Pons (tissue), 1 donor: ENCODE measurements at regions not wholly inside any gene's neighbourhood (a gene's known extent, or its start where the extent isn't known, plus 50 kb on each side); places are given as distances from the start of the nearest gene placed in this dataset.
A peak's percentile ranks its signal among the peaks of the same experiment; 100 is the strongest.

Experiments used
- DNase-seq: peaks from one replicate; pipeline ENCODE4 v3.0.0-alpha.2; 2016; ENCODE audit warnings: low spot score

- no peak for DNase-seq
Observed at GRCh38 chr12:107474099-107474498, 211.5 kb upstream of the PWP1 start.

GRCh38 chr12:107474639-107475539 is 210.7 kb upstream of the PWP1 start:
- DNase-seq = no peak

GRCh38 chr12:107475900-107476299 is 209.7 kb upstream of the PWP1 start:
- no peak for DNase-seq

GRCh38 chr12:107477018-107477417 is 208.6 kb upstream of the PWP1 start:
- DNase-seq = no peak

GRCh38 chr12:107477947-107478610 is 207.5 kb upstream of the PWP1 start:
- DNase-seq = no peak

GRCh38 chr12:107478881-107479280 is 206.7 kb upstream of the PWP1 start:
- no peak for DNase-seq

GRCh38 chr12:107480836-107481608 is 204.6 kb upstream of the PWP1 start:
- DNase-seq = no peak

- no peak for DNase-seq
Observed at GRCh38 chr12:107484230-107484629, 201.4 kb upstream of the PWP1 start.

GRCh38 chr12:107484941-107485340 is 200.7 kb upstream of the PWP1 start:
- no peak for DNase-seq

GRCh38 chr12:107485731-107486130 is 199.9 kb upstream of the PWP1 start:
- no peak for DNase-seq

- DNase-seq = no peak
Observed at GRCh38 chr12:107486140-107486892, 199.3 kb upstream of the PWP1 start.

GRCh38 chr12:107487011-107487680 is 198.5 kb upstream of the PWP1 start:
- no peak for DNase-seq

- no peak for DNase-seq
Observed at GRCh38 chr12:107488666-107489065, 196.9 kb upstream of the PWP1 start.

GRCh38 chr12:107490010-107490409 is 195.6 kb upstream of the PWP1 start:
- DNase-seq = no peak

- no peak for DNase-seq
Observed at GRCh38 chr12:107491856-107492255, 193.7 kb upstream of the PWP1 start.

- DNase-seq = no peak
Observed at GRCh38 chr12:107492393-107493134, 193.0 kb upstream of the PWP1 start.

GRCh38 chr12:107493135-107493494 is 192.5 kb upstream of the PWP1 start:
- DNase-seq = no peak

GRCh38 chr12:107493666-107494065 is 191.9 kb upstream of the PWP1 start:
- DNase-seq = peak; percentile 24

- no peak for DNase-seq
Observed at GRCh38 chr12:107494331-107494730, 191.3 kb upstream of the PWP1 start.

GRCh38 chr12:107495604-107496003 is 190.0 kb upstream of the PWP1 start:
- DNase-seq = no peak

GRCh38 chr12:107497231-107497630 is 188.4 kb upstream of the PWP1 start:
- DNase-seq = no peak
